K562 (cell line): ENCODE measurements at regions not wholly inside any gene's neighbourhood (a gene's known extent, or its start where the extent isn't known, plus 50 kb on each side); places are given as distances from the start of the nearest gene placed in this dataset.

Experiments
- ATAC-seq: fragments of 200-7000 bp; cut with Tn5 transposase; 3 replicates; pipeline ENCODE4 v1.9.1; 2020; ENCODE audit warnings: moderate library complexity
- BruUV-seq: library from RNA; stranded (reverse); fragments of 400-500 nt; replicated peaks from 2 replicates; lab custom pipeline; 2021; lab: Mats Ljungman, UMichigan
- CTCF ChIA-PET: fragments of 300-600 bp; formaldehyde crosslinking; extraction: SDS; loops from one replicate; lab custom pipeline; 2021; ENCODE audit warnings: low intra/inter-chr PET ratio; lab: Yijun Ruan, JAX
- POLR2A ChIA-PET: fragments of 300-600, 350-650 bp; sonication (Branson Sonifier 250); formaldehyde crosslinking; extraction: SDS; loops from one replicate; lab custom pipeline; 2021; ENCODE audit warnings: antibody characterized with exemption, inconsistent platforms; lab: Yijun Ruan, JAX
- DNase-seq, 4 experiments: peaks; one replicate each; pipeline versions ENCODE4 v3.0.0 to v3.0.0-alpha.2; 2011 to 2018; ENCODE audit warnings: low spot score in 3 of 4, mixed read lengths in 3 of 4; ENCODE audit errors: extremely low read depth in 1 of 4
- FAIRE-seq: peaks from 2 replicates; lab custom pipeline; 2011; peaks lifted over from hg19 to GRCh38; lab: Jason Lieb, UNC
- H2AFZ ChIP-seq: 2 replicates; pipeline ENCODE4 v1.6.0; 2011; ENCODE audit warnings: low read depth, low read length, control low read depth, inconsistent platforms
- H3K27ac ChIP-seq: fragments of 200-600 bp; 3 replicates; pipeline ENCODE4 v1.8.0; 2011; ENCODE audit warnings: low read depth, mild to moderate bottlenecking, control low read depth, inconsistent platforms, low read length, moderate library complexity, mixed read lengths; ENCODE audit errors: extremely low read depth
- H3K27me3 ChIP-seq, 2 experiments: fragments of 300-600 bp in 1 of 2; 2 replicates in 1 of 2; 3 replicates in 1 of 2; pipeline versions ENCODE4 v1.6.0 to v1.8.0; 2011; ENCODE audit warnings: inconsistent platforms in 2 of 2, low read length in 2 of 2, mild to moderate bottlenecking in 1 of 2, mixed read lengths in 1 of 2, moderate library complexity in 1 of 2; ENCODE audit not compliant: control insufficient read depth in 2 of 2, insufficient read depth in 2 of 2
- H3K36me3 ChIP-seq: fragments of 300-600 bp; 3 replicates; pipeline ENCODE4 v1.8.0; 2011; ENCODE audit warnings: mild to moderate bottlenecking, low read length, inconsistent platforms; ENCODE audit not compliant: control insufficient read depth, insufficient read depth
- H3K4me1 ChIP-seq, 2 experiments: fragments of 200-600 bp in 1 of 2; replicated peaks in 1 of 2; 2 replicates in 1 of 2; 3 replicates in 1 of 2; pipeline versions ENCODE4 v1.5.1 to v1.8.0; 2011; ENCODE audit warnings: inconsistent platforms in 2 of 2, low read length in 2 of 2, mild to moderate bottlenecking in 1 of 2, mixed read lengths in 1 of 2, moderate library complexity in 1 of 2; ENCODE audit not compliant: control insufficient read depth in 2 of 2, insufficient read depth in 2 of 2
- H3K4me2 ChIP-seq: 2 replicates; pipeline ENCODE4 v1.6.1; 2011; ENCODE audit warnings: low read length, control low read depth, inconsistent platforms, mixed read lengths; ENCODE audit not compliant: insufficient read depth
- H3K4me3 ChIP-seq: fragments of 200-600 bp; sonication (generic), shearing (Covaris generic); 2 replicates; pipeline ENCODE4 v1.5.1; 2016; ENCODE audit warnings: control low read depth, inconsistent platforms
- H3K79me2 ChIP-seq: fragments of 200-600 bp; 3 replicates; pipeline ENCODE4 v1.8.0; 2011; ENCODE audit warnings: low read length, inconsistent platforms; ENCODE audit not compliant: control insufficient read depth, insufficient read depth
- H3K9ac ChIP-seq, 2 experiments: 2 replicates each; pipeline versions ENCODE4 v1.6.0 to v1.6.1; 2011; ENCODE audit warnings: low read depth in 2 of 2, low read length in 2 of 2, control low read depth in 1 of 2, inconsistent platforms in 1 of 2, mild to moderate bottlenecking in 1 of 2, mixed read lengths in 1 of 2; ENCODE audit not compliant: insufficient read depth in 1 of 2
- H3K9me1 ChIP-seq: one replicate; pipeline ENCODE4 v1.6.0; 2011; ENCODE audit warnings: inconsistent platforms, mild to moderate bottlenecking, low read length, moderate library complexity; ENCODE audit not compliant: control insufficient read depth, insufficient read depth
- H3K9me3 ChIP-seq: replicated peaks from 2 replicates; pipeline ENCODE4 v1.5.1; 2011; ENCODE audit warnings: low read depth, low read length, inconsistent platforms; ENCODE audit not compliant: control insufficient read depth, insufficient read depth
- H4K20me1 ChIP-seq: replicated peaks from 2 replicates; pipeline ENCODE4 v1.6.1; 2011; ENCODE audit warnings: low read length, inconsistent platforms, mixed read lengths; ENCODE audit not compliant: control insufficient read depth, insufficient read depth
- SRSF3 ChIP-seq: fragments of 200-400 bp; formaldehyde crosslinking; IDR thresholded peaks from 2 replicates; pipeline ENCODE4 v1.6.1; 2016; ENCODE audit warnings: mild to moderate bottlenecking, low read length, moderate library complexity; ENCODE audit not compliant: insufficient read depth
- TGIF2 ChIP-seq: sonication (generic); formaldehyde crosslinking; IDR thresholded peaks from 2 replicates; pipeline ENCODE4 v1.8.1; 2022; ENCODE audit warnings: mild to moderate bottlenecking, missing genetic modification reagents, moderate library complexity
- ZBTB9 ChIP-seq: fragments of 450-650 bp; formaldehyde crosslinking; IDR thresholded peaks from 2 replicates; pipeline ENCODE4 v1.4.0; 2020; ENCODE audit warnings: mild to moderate bottlenecking, moderate library complexity
- WGBS: fragments of 100-300 bp; shearing (Covaris generic); methylation state at CpG from one replicate; pipeline ENCODE4 v1.1.6; 2016; ENCODE audit warnings: low coverage, mixed read lengths; ENCODE audit not compliant: insufficient coverage; ENCODE audit errors: missing lambda C conversion rate; 5-methylcytosine and 5-hydroxymethylcytosine counted together
- in situ Hi-C: fragments of 300-500 bp; cut with MboI; formaldehyde crosslinking; loops from 4 replicates; pipeline ENCODE4 v1.15.0; 2018; ENCODE audit warnings: inconsistent platforms, mixed read lengths
- intact Hi-C: fragments of 100-400 bp; cut with micrococcal nuclease; formaldehyde crosslinking; loops from 2 replicates; pipeline ENCODE4 v1.14.2; 2022
- TF ChIP-seq, protein P1 (sequence below): sonication (generic); formaldehyde crosslinking; IDR thresholded peaks from 2 replicates; pipeline ENCODE4 v1.5.0; 2020; ENCODE audit warnings: missing genetic modification reagents

GRCh38 chr4:56750231-56750630 is 69.1 kb upstream of the HOPX start (continued):
- TF ChIP-seq, protein P1, sequence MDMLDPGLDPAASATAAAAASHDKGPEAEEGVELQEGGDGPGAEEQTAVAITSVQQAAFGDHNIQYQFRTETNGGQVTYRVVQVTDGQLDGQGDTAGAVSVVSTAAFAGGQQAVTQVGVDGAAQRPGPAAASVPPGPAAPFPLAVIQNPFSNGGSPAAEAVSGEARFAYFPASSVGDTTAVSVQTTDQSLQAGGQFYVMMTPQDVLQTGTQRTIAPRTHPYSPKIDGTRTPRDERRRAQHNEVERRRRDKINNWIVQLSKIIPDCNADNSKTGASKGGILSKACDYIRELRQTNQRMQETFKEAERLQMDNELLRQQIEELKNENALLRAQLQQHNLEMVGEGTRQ (CRISPR knock-in tag) = no peak

DNA sequence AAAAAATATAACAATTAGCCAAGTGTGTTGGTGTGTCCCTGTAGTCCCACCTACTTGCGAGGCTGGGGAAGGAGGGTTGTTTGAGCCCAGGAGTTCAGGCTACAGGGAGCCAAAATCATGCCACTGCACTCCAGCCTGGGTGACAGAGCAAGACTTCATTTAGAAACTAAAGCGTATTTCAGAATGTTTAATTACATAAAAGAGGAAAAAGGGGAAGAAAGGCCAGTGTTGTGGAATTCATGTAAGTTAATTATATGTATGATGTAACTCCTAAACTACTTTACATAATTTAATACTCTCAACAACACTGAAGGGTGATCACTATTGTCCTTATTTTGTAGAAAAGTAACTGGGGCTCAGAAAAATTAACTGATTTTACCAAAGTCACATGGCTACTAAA is 67.2 kb upstream of the HOPX start:
- Histone ChIP-seq H3K79me2 (no peaks in the 10 kb centered on the region), H3K9me3 (no peaks in the 10 kb centered on the region), H3K27ac (no peak overlapping the region), H3K4me3 (no peak overlapping the region), H3K9me1 (no peaks in the 10 kb centered on the region), H3K27me3 (peaks cover 2 to 10% of the 10 kb centered on the region in 2 experiments; a peak in 3 of 5 replicates), H3K4me2 (no peak overlapping the region), H2AFZ (no peak overlapping the region), H3K36me3 (no peaks in the 10 kb centered on the region), H3K9ac (no peak overlapping the region), H3K4me1 (no peaks in the 10 kb centered on the region), H4K20me1 (no peaks in the 10 kb centered on the region)
- in situ Hi-C loops = no loop called here
- WGBS = 11% methylated on average over 2 of the region's 2 CpGs
- no peak for ATAC-seq
- intact Hi-C loops = no loop called here
- ChIA-PET POLR2A (no interaction called here), CTCF (no interaction called here)
- no peak for FAIRE-seq
- TF ChIP-seq TGIF2 (no peak), ZBTB9 (no peak), SRSF3 (no peak)
- no peak for DNase-seq
- BruUV-seq = no TSS peak
